SK-N-SH treated with all-trans-retinoic acid at 6 μM for 48 hours (cell line): ENCODE measurements at regions not wholly inside any gene's neighbourhood (a gene's known extent, or its start where the extent isn't known, plus 50 kb on each side); places are given as distances from the start of the nearest gene placed in this dataset.

Source experiments
- CREB5 ChIP-seq: fragments of 250-450 bp; sonication (Bioruptor Pico); IDR thresholded peaks from 2 replicates; pipeline ENCODE4 v1.5.1; 2020; ENCODE audit warnings: low read depth, mild to moderate bottlenecking, moderate library complexity
- ESRRG ChIP-seq: fragments of 250-450 bp; sonication (Bioruptor Pico); IDR thresholded peaks from 2 replicates; pipeline ENCODE4 v1.6.1; 2021; ENCODE audit warnings: mild to moderate bottlenecking
- PATZ1 ChIP-seq: fragments of 250-450 bp; sonication (Bioruptor Pico); IDR thresholded peaks from 2 replicates; pipeline ENCODE4 v1.8.0; 2020; ENCODE audit warnings: mild to moderate bottlenecking, moderate library complexity, borderline replicate concordance
- POU6F1 ChIP-seq: fragments of 250-450 bp; sonication (Bioruptor Pico); IDR thresholded peaks from 2 replicates; pipeline ENCODE4 v1.8.0; 2021; ENCODE audit warnings: low read depth, mild to moderate bottlenecking, moderate library complexity, borderline replicate concordance
- RARB ChIP-seq: fragments of 250-450 bp; sonication (Bioruptor Pico); IDR thresholded peaks from 2 replicates; pipeline ENCODE4 v1.8.0; 2021; ENCODE audit warnings: mild to moderate bottlenecking, moderate library complexity
- TSHZ2 ChIP-seq: fragments of 250-450 bp; sonication (Bioruptor Pico); IDR thresholded peaks from 2 replicates; pipeline ENCODE4 v1.5.0; 2020; ENCODE audit warnings: mild to moderate bottlenecking, moderate library complexity
- ZC3H10 ChIP-seq: fragments of 250-450 bp; sonication (Bioruptor Pico); IDR thresholded peaks from 2 replicates; pipeline ENCODE4 v1.5.1; 2021; ENCODE audit warnings: mild to moderate bottlenecking, moderate library complexity
- ZFP3 ChIP-seq: fragments of 250-450 bp; sonication (Bioruptor Pico); IDR thresholded peaks from 2 replicates; pipeline ENCODE4 v1.5.0; 2020; ENCODE audit warnings: mild to moderate bottlenecking, moderate library complexity
- ZFP30 ChIP-seq: fragments of 450-650 bp; formaldehyde crosslinking; IDR thresholded peaks from 2 replicates; pipeline ENCODE4 v1.5.0; 2022; ENCODE audit warnings: mild to moderate bottlenecking, moderate library complexity

GRCh38 chr2:209324281-209324680 is 99.6 kb upstream of the MAP2 start:
- TF ChIP-seq ZC3H10 (CRISPR knock-in tag) (no peak), POU6F1 (no peak), TSHZ2 (no peak), ZFP3 (no peak), ESRRG (CRISPR knock-in tag) (no peak), PATZ1 (CRISPR knock-in tag) (no peak), RARB (CRISPR knock-in tag) (no peak), ZFP30 (CRISPR knock-in tag) (no peak), CREB5 (CRISPR knock-in tag) (no peak)
